DOHH2 (cell line): ENCODE measurements at regions not wholly inside any gene's neighbourhood (a gene's known extent, or its start where the extent isn't known, plus 50 kb on each side); places are given as distances from the start of the nearest gene placed in this dataset.

Source experiments
- H3F3A ChIP-seq: fragments of 200-600 bp; sonication (generic), shearing (Covaris generic); 2 replicates; pipeline ENCODE4 v1.6.0; 2016; ENCODE audit warnings: antibody characterized with exemption, mild to moderate bottlenecking; ENCODE audit not compliant: control insufficient read depth, insufficient read depth
- H3K27ac ChIP-seq: fragments of 200-600 bp; sonication (generic); 2 replicates; pipeline ENCODE4 v1.5.1; 2014; ENCODE audit warnings: low read depth, mild to moderate bottlenecking, low read length, moderate library complexity
- H3K27me3 ChIP-seq: fragments of 200-600 bp; sonication (generic); 2 replicates; pipeline ENCODE4 v1.6.1; 2014; ENCODE audit warnings: mild to moderate bottlenecking, low read length, mixed read lengths; ENCODE audit not compliant: control insufficient read depth
- H3K36me3 ChIP-seq: fragments of 200-600 bp; sonication (generic); 2 replicates; pipeline ENCODE4 v1.6.1; 2014; ENCODE audit warnings: mild to moderate bottlenecking, low read length, moderate library complexity, mixed read lengths; ENCODE audit not compliant: control insufficient read depth
- H3K4me1 ChIP-seq: fragments of 200-600 bp; sonication (generic); 2 replicates; pipeline ENCODE4 v1.6.1; 2014; ENCODE audit warnings: mild to moderate bottlenecking, low read length, mixed read lengths; ENCODE audit not compliant: control insufficient read depth
- H3K4me2 ChIP-seq: fragments of 200-600 bp; sonication (generic); 2 replicates; pipeline ENCODE4 v1.6.0; 2014; ENCODE audit warnings: mild to moderate bottlenecking, low read length, moderate library complexity
- H3K4me3 ChIP-seq: fragments of 200-600 bp; sonication (generic); 2 replicates; pipeline ENCODE4 v1.5.1; 2014; ENCODE audit warnings: mild to moderate bottlenecking, low read length, mixed read lengths
- H3K79me2 ChIP-seq: fragments of 200-600 bp; sonication (generic); 2 replicates; pipeline ENCODE4 v1.6.1; 2014; ENCODE audit warnings: mild to moderate bottlenecking, low read length, mixed read lengths; ENCODE audit not compliant: control insufficient read depth
- H3K9me2 ChIP-seq: fragments of 200-600 bp; sonication (generic); replicated peaks from 2 replicates; pipeline ENCODE4 v1.6.1; 2014; ENCODE audit warnings: mild to moderate bottlenecking, low read length, mixed read lengths; ENCODE audit not compliant: control insufficient read depth
- H3K9me3 ChIP-seq: fragments of 200-600 bp; sonication (generic); 2 replicates; pipeline ENCODE4 v1.6.1; 2014; ENCODE audit warnings: antibody characterized with exemption, low read length, mixed read lengths; ENCODE audit not compliant: control insufficient read depth, insufficient read depth
- H4K20me1 ChIP-seq: fragments of 200-600 bp; sonication (generic); 2 replicates; pipeline ENCODE4 v1.6.0; 2014; ENCODE audit warnings: low read depth, mild to moderate bottlenecking, antibody characterized with exemption, low read length, moderate library complexity; ENCODE audit not compliant: control insufficient read depth, insufficient read depth
- CTCF ChIP-seq: fragments of 200-600 bp; sonication (generic); IDR thresholded peaks from one replicate; pipeline ENCODE4 v1.5.1; 2014; ENCODE audit warnings: antibody characterized with exemption, mild to moderate bottlenecking, low read depth, low read length; ENCODE audit not compliant: poor library complexity, severe bottlenecking
- EZH2phosphoT487 ChIP-seq: fragments of 200-600 bp; sonication (generic); IDR thresholded peaks from 2 replicates; pipeline ENCODE4 v1.6.1; 2017; ENCODE audit warnings: borderline replicate concordance, mild to moderate bottlenecking, antibody characterized with exemption, low read length, moderate library complexity, mixed read lengths

- Histone ChIP-seq H3K9me3 (no peaks in the 10 kb centered on the region), H3K27me3 (no peaks in the 10 kb centered on the region), H3K4me3 (no peak overlapping the region), H3K4me2 (no peak overlapping the region), H3K9me2 (no peaks in the 10 kb centered on the region), H4K20me1 (no peaks in the 10 kb centered on the region), H3F3A (no peaks in the 10 kb centered on the region), H3K36me3 (no peaks in the 10 kb centered on the region), H3K27ac (no peak overlapping the region), H3K4me1 (no peaks in the 10 kb centered on the region), H3K79me2 (no peaks in the 10 kb centered on the region)
- TF ChIP-seq CTCF (no peak), EZH2phosphoT487 (no peak)
These were observed 124.0 kb upstream of the NCAM2 start for GRCh38 chr21:20874202-20874601.

- Histone ChIP-seq H3K27me3 (no peaks in the 10 kb centered on the region), H4K20me1 (no peaks in the 10 kb centered on the region), H3K9me3 (no peaks in the 10 kb centered on the region), H3K4me2 (no peak overlapping the region), H3K4me3 (no peak overlapping the region), H3K79me2 (no peaks in the 10 kb centered on the region), H3F3A (no peaks in the 10 kb centered on the region), H3K4me1 (no peaks in the 10 kb centered on the region), H3K9me2 (no peaks in the 10 kb centered on the region), H3K27ac (no peak overlapping the region), H3K36me3 (no peaks in the 10 kb centered on the region)
- TF ChIP-seq CTCF, result no peak
- no peak for TF ChIP-seq EZH2phosphoT487
These were observed 122.5 kb upstream of the NCAM2 start for GRCh38 chr21:20875742-20876141.

- Histone ChIP-seq H3K4me2 (no peak overlapping the region), H3F3A (no peaks in the 10 kb centered on the region), H3K4me3 (no peak overlapping the region), H3K36me3 (no peaks in the 10 kb centered on the region), H4K20me1 (no peaks in the 10 kb centered on the region), H3K27me3 (no peaks in the 10 kb centered on the region), H3K4me1 (no peaks in the 10 kb centered on the region), H3K9me2 (no peaks in the 10 kb centered on the region), H3K27ac (no peak overlapping the region), H3K9me3 (no peaks in the 10 kb centered on the region), H3K79me2 (no peaks in the 10 kb centered on the region)
- no peak for TF ChIP-seq CTCF
- no peak for TF ChIP-seq EZH2phosphoT487
These were observed 120.2 kb upstream of the NCAM2 start for GRCh38 chr21:20877976-20878375.
